SK-MEL-5 (cell line): ENCODE measurements at regions not wholly inside any gene's neighbourhood (a gene's known extent, or its start where the extent isn't known, plus 50 kb on each side); places are given as distances from the start of the nearest gene placed in this dataset.

ENCODE experiments used
- DNase-seq: peaks from one replicate; pipeline ENCODE4 v3.0.0-alpha.2; 2016; ENCODE audit warnings: low read depth, low spot score
- in situ Hi-C: cut with HindIII; loops from 2 replicates; pipeline ENCODE4 v1.10.0; 2016; ENCODE audit warnings: low sequenced_read_pairs, high pct_unique_total_duplicates, low pct_unique_long_range_greater_than_20kb

- in situ Hi-C loops = no loop called here
- DNase-seq = no peak
Measured at GRCh38 chr2:105691947-105692390, 52.7 kb upstream of the NCK2 start.

GRCh38 chr2:105690566-105690965 is 54.1 kb upstream of the NCK2 start:
- in situ Hi-C loops = no loop called here

GRCh38 chr2:105689484-105689883 is 55.2 kb upstream of the NCK2 start:
- in situ Hi-C loops = no loop called here
- DNase-seq = no peak

More at GRCh38 chr2:105690566-105690965, 54.1 kb upstream of the NCK2 start:
- no peak for DNase-seq

GRCh38 chr2:105688946-105689345 is 55.8 kb upstream of the NCK2 start:
- no peak for DNase-seq
- in situ Hi-C loops = no loop called here

GRCh38 chr2:105686588-105686987 is 58.1 kb upstream of the NCK2 start:
- in situ Hi-C loops = no loop called here
- no peak for DNase-seq

- in situ Hi-C loops = no loop called here
- DNase-seq = peak; percentile 78
Measured at GRCh38 chr2:105683011-105683492, 61.7 kb upstream of the NCK2 start.

- DNase-seq = peak; percentile 96
- in situ Hi-C loops = no loop called here
Measured at GRCh38 chr2:105682401-105682800, 62.3 kb upstream of the NCK2 start.

- in situ Hi-C loops = no loop called here
Measured at GRCh38 chr2:105681927-105682326, 62.8 kb upstream of the NCK2 start.

GRCh38 chr2:105680357-105680756 is 64.4 kb upstream of the NCK2 start:
- no peak for DNase-seq
- in situ Hi-C loops = no loop called here

More at GRCh38 chr2:105681927-105682326, 62.8 kb upstream of the NCK2 start:
- DNase-seq = no peak

DNA sequence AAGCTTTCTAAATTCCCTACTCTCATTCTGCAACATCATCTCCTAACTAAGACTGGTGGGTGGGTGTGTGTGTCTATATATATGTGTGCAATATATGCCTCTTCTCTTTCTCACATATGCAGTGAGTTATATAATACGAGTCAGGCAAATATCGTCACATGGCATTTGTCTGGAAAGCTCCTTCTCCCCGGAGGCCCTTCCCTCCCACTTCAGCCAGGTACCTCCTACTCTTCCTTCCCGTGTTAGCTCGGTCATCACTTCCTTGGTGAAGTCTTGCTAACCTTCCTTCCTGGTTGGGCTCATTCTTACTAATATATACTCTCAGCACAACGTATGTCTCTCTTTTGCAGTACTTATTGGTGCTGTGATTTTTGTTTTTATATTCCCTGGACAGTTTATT is 66.4 kb upstream of the NCK2 start:
- DNase-seq = no peak
- in situ Hi-C loops = no loop called here

GRCh38 chr2:105677901-105678300 is 66.8 kb upstream of the NCK2 start:
- in situ Hi-C loops = no loop called here
- DNase-seq = no peak

DNA sequence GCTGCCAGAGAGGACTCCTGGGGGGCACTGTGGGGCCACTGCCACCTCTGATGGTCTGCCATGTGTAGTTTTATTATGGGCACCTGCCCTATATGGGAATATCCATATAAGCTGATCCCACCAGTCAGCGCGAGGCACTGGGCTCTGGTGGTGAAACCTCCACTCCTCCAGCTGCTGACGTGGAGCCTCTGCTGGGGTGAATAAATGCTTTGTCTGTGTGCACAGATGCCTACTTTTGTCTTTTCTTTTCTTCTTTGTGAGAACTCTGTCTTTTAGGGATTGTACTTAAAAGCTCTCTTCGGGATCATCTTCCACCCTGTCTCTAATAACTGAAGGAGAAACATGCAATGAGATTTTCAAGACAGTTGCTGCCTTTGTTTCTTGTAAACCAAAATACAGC is 68.9 kb upstream of the NCK2 start:
- in situ Hi-C loops = no loop called here
- DNase-seq = peak; percentile 98

GRCh38 chr2:105674859-105675541 is 69.7 kb upstream of the NCK2 start:
- in situ Hi-C loops = no loop called here
- DNase-seq = no peak

GRCh38 chr2:105674401-105674800 is 70.3 kb upstream of the NCK2 start:
- in situ Hi-C loops = no loop called here
- DNase-seq = no peak

- DNase-seq = no peak
- in situ Hi-C loops = no loop called here
Measured at GRCh38 chr2:105671156-105671555, 73.6 kb upstream of the NCK2 start.

DNA sequence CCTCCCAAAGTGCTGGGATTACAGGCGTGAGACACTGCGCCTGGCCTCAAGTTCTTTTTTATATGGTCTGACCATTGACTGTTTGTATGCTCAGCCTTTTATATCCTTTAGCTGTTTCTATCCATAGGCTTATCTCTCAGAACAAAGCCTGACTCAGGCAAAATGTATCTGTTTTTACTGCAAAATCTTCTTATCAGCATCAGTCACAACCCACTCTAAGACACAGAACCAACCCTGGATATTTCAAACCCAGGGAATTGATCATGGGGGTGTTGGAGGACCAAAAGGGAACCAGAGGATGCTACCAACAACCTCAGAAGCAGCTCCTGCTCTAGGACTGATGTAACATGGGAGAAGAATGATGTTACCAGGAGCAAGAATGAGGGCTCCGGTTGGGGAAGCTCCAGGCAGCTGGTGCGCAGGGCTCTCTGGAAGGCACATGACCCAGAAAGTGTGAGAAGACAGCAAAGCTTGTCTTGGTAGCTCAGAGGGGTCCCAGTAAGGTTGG is 75.3 kb upstream of the NCK2 start:
- in situ Hi-C loops = no loop called here
- DNase-seq = no peak

DNA sequence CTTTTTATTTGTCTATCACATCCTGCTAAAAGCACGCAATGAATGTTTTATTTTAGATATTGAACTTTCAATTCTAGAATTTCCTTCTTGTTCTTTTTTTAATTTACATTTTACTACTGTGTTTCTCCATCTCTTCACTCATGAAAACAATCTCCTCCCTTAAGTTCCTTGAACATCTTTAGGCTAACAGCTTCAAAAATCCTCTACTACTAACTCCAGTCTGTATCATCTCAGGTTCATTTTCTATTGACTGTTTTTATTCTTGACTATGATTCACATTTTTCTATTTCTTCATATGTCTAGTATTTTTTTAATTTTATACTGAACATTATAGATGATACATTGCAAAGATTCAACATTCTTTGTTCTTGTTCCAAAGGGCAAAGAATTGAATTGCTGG is 79.2 kb upstream of the NCK2 start:
- no peak for DNase-seq
- in situ Hi-C loops = no loop called here

DNA sequence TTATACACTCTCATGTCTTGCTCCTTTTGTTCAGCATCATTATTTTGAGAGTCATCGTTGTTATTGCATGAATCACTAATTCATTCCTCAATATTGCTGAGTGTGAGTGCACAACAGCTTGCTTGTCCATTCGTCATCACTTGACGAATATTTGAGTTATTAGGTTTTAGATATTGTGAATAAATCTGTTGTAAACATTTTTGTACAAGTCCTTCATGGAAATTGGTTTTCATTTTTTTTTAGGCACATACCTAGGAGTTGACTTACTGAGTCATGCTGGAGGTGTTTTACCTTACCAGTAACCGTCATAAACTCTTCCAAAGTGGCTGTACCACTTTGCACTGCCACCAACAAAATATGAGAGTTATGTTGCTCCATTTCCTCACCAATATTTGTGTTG is 84.2 kb upstream of the NCK2 start:
- DNase-seq = no peak
- in situ Hi-C loops = no loop called here
